DND-41 (cell line): ENCODE measurements at regions not wholly inside any gene's neighbourhood (a gene's known extent, or its start where the extent isn't known, plus 50 kb on each side); places are given as distances from the start of the nearest gene placed in this dataset.

ENCODE experiments used
- ATAC-seq: fragments of 200-7000 bp; cut with Tn5 transposase; 3 replicates; pipeline ENCODE4 v1.9.1; 2021; ENCODE audit warnings: low read depth; ENCODE audit not compliant: insufficient read depth
- DNase-seq: peaks from one replicate; pipeline ENCODE4 v3.0.0-alpha.2; 2020
- H2AFZ ChIP-seq: 2 replicates; pipeline ENCODE4 v1.6.0; 2012; ENCODE audit warnings: low read depth, low read length
- H3K27ac ChIP-seq: 2 replicates; pipeline ENCODE4 v1.5.1; 2012; ENCODE audit warnings: low read length, inconsistent platforms
- H3K27me3 ChIP-seq: fragments of 200-600 bp; sonication (generic); 2 replicates; pipeline ENCODE4 v1.6.0; 2012; ENCODE audit warnings: low read length, mild to moderate bottlenecking, inconsistent platforms; ENCODE audit not compliant: insufficient read depth, poor library complexity
- H3K36me3 ChIP-seq: 2 replicates; pipeline ENCODE4 v1.5.1; 2012; ENCODE audit warnings: low read length, inconsistent platforms; ENCODE audit not compliant: insufficient read depth
- H3K4me1 ChIP-seq: 2 replicates; pipeline ENCODE4 v1.5.1; 2012; ENCODE audit warnings: mild to moderate bottlenecking, low read length; ENCODE audit not compliant: insufficient read depth
- H3K4me2 ChIP-seq: 2 replicates; pipeline ENCODE4 v1.6.0; 2012; ENCODE audit warnings: mild to moderate bottlenecking, moderate library complexity, low read length, inconsistent platforms; ENCODE audit not compliant: insufficient read depth
- H3K4me3 ChIP-seq, 2 experiments: fragments of 200-600 bp in 1 of 2; shearing (Covaris generic) in 1 of 2; 2 replicates each; pipeline ENCODE4 v1.5.1; 2012 to 2016; ENCODE audit warnings: inconsistent platforms in 2 of 2, low read length in 2 of 2, mild to moderate bottlenecking in 2 of 2, low read depth in 1 of 2, moderate library complexity in 1 of 2
- H3K79me2 ChIP-seq: 2 replicates; pipeline ENCODE4 v1.6.0; 2012; ENCODE audit warnings: low read length, inconsistent platforms; ENCODE audit not compliant: insufficient read depth
- H3K9ac ChIP-seq: 2 replicates; pipeline ENCODE4 v1.6.0; 2012; ENCODE audit warnings: low read depth, mild to moderate bottlenecking, inconsistent platforms, low read length, moderate library complexity
- H3K9me3 ChIP-seq: 2 replicates; pipeline ENCODE4 v1.5.1; 2012; ENCODE audit warnings: low read length, moderate library complexity, mild to moderate bottlenecking, inconsistent platforms; ENCODE audit not compliant: insufficient read depth, severe bottlenecking
- H4K20me1 ChIP-seq: 2 replicates; pipeline ENCODE4 v1.6.0; 2012; ENCODE audit warnings: low read length; ENCODE audit not compliant: insufficient read depth
- CTCF ChIP-seq: IDR thresholded peaks from 2 replicates; pipeline ENCODE4 v1.5.1; 2012; ENCODE audit warnings: borderline replicate concordance, low read length, moderate library complexity, mild to moderate bottlenecking; ENCODE audit not compliant: poor library complexity, severe bottlenecking; ENCODE audit errors: extremely low read depth
- EZH2 ChIP-seq: IDR thresholded peaks from 3 replicates; pipeline ENCODE4 v1.6.1; 2012; ENCODE audit warnings: borderline replicate concordance, low read depth, mild to moderate bottlenecking, moderate library complexity, low read length, inconsistent platforms; ENCODE audit not compliant: severe bottlenecking

GRCh38 chr16:72464597-72465368 lies 292.8 kb upstream of the PMFBP1 start:
- Histone ChIP-seq H3K4me1 (no peaks in the 10 kb centered on the region), H4K20me1 (no peaks in the 10 kb centered on the region), H3K79me2 (no peaks in the 10 kb centered on the region), H3K27me3 (no peaks in the 10 kb centered on the region), H3K9me3 (no peaks in the 10 kb centered on the region), H3K9ac (no peak overlapping the region), H3K27ac (no peak overlapping the region), H3K4me3 (no peak overlapping the region), H3K36me3 (no peaks in the 10 kb centered on the region), H3K4me2 (no peak overlapping the region), H2AFZ (no peak overlapping the region)
- DNase-seq (no peak), ATAC-seq (no peak)
- TF ChIP-seq CTCF = no peak
- no peak for TF ChIP-seq EZH2

- Histone ChIP-seq H4K20me1 (no peaks in the 10 kb centered on the region), H3K9ac (no peak overlapping the region), H3K4me2 (no peak overlapping the region), H3K9me3 (peaks cover under 1% of the 10 kb centered on the region), H3K27ac (no peak overlapping the region), H3K4me1 (no peaks in the 10 kb centered on the region), H2AFZ (no peak overlapping the region), H3K36me3 (no peaks in the 10 kb centered on the region), H3K79me2 (no peaks in the 10 kb centered on the region), H3K27me3 (no peaks in the 10 kb centered on the region), H3K4me3 (no peak overlapping the region)
- ATAC-seq = no peak
- DNase-seq = no peak
- TF ChIP-seq EZH2 (no peak), CTCF (no peak)
Measured at GRCh38 chr16:72464052-72464451, 292.1 kb upstream of the PMFBP1 start.

- Histone ChIP-seq H3K9me3 (peaks cover 24% of the 10 kb centered on the region), H3K27me3 (no peaks in the 10 kb centered on the region), H3K4me2 (no peak overlapping the region), H3K9ac (no peak overlapping the region), H4K20me1 (no peaks in the 10 kb centered on the region), H3K79me2 (no peaks in the 10 kb centered on the region), H3K27ac (no peak overlapping the region), H2AFZ (no peak overlapping the region), H3K4me1 (no peaks in the 10 kb centered on the region), H3K36me3 (no peaks in the 10 kb centered on the region), H3K4me3 (no peak overlapping the region)
- DNase-seq (no peak), ATAC-seq (no peak)
- TF ChIP-seq CTCF = no peak
- TF ChIP-seq EZH2 = no peak
Measured at GRCh38 chr16:72458035-72458434, 286.1 kb upstream of the PMFBP1 start.
